ENCODE measurements at regions not wholly inside any gene's neighbourhood (a gene's known extent, or its start where the extent isn't known, plus 50 kb on each side); places are given as distances from the start of the nearest gene placed in this dataset.
A peak's percentile ranks its signal among the peaks of the same experiment; 100 is the strongest.
"Not testable (repeated sequence)": the region's sequence is repeated elsewhere in the genome, so short reads cannot be mapped to it uniquely, and the experiment has no call there.

GRCh38 chr4:86413426-86413825 lies 53.6 kb upstream of the MAPK10 start:
- DNase-seq (ENCODE audit: low read depth): not testable (repeated sequence)

GRCh38 chr4:86414686-86415085 lies 54.8 kb upstream of the MAPK10 start:
- DNase-seq (ENCODE audit: low read depth): no peak

DNA sequence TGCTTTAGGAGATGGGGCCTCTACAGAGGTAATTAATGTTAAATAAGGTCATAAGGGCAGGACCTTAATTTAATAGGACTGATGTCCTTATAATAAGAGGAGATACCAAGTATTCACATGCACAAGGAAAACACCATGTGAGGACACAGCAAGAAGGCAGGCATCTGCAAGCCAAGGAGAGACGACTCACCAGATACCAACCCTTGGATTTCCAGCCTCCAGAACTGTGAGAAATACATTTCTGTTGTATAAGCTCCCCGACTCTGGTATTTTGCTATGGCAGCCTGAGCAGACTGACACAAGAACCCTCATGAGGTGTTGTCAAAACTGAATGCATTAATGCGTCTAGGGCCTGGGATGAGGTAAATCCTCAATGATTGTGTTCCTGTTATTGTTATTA lies 56.2 kb upstream of the MAPK10 start:
- peak; percentile 7 for DNase-seq (ENCODE audit: low read depth)

GRCh38 chr4:86421461-86421860 lies 61.6 kb upstream of the MAPK10 start:
- DNase-seq (ENCODE audit: low read depth): no peak

DNA sequence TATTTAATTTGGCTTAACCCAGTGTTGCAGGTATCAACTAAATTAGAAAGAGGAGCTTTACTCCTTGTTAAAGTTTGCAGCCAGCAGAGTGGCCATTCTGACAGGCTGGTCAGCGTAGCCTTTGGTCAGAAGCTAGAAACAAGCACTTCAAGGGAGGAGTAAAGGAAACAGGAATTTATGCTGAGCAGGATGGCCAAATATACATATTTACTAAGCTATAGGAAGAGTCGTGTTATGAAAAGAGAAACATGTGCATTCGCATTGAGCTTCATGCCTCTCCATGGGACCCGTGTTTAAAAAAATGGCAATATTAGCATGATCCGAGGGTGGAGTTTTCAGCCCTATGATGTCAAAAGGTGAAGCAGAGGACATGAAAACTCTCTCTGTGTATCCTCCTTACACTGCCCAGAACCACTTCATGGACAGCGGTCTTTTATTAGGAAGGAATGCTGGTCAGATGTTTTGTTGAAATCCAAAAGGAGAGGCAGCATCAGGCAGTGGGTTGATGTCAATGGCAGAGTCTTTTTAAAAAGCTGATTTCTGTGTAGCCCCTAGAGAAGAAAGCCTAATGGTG lies 71.8 kb upstream of the MAPK10 start:
- no peak for DNase-seq (ENCODE audit: low read depth)

GRCh38 chr4:86432559-86433134 lies 72.8 kb upstream of the MAPK10 start:
- no peak for DNase-seq (ENCODE audit: low read depth)

GRCh38 chr4:86439293-86439692 lies 79.4 kb upstream of the MAPK10 start:
- DNase-seq (ENCODE audit: low read depth): no peak

- DNase-seq (ENCODE audit: low read depth): no peak
Observed at GRCh38 chr4:86441175-86441936, 81.5 kb upstream of the MAPK10 start.

GRCh38 chr4:86442881-86443280 lies 83.0 kb upstream of the MAPK10 start:
- DNase-seq (ENCODE audit: low read depth): no peak

- DNase-seq (ENCODE audit: low read depth): no peak
Observed at GRCh38 chr4:86443495-86443894, 83.6 kb upstream of the MAPK10 start.

- DNase-seq (ENCODE audit: low read depth): no peak
Observed at GRCh38 chr4:86446996-86447395, 87.1 kb upstream of the MAPK10 start.

DNA sequence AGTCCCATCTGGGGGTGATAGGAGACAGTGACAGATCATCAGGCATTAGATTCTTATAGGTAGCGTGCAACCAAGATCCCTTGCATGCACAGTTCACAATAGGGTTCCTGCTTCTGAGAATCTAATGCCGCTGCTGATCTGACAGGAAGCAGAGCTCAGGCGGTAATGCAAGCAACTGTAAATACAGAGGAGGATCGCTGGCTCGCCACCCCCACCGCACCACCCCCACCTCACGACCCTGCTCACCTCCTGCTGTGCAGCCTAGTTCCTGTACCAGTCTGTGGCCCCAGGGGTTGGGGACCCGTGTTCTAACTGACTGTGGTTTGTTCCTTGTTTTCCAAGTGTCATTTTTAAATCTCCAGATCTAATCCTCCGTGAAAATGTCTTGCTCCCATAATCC lies 89.0 kb upstream of the MAPK10 start:
- DNase-seq (ENCODE audit: low read depth): no peak

DNA sequence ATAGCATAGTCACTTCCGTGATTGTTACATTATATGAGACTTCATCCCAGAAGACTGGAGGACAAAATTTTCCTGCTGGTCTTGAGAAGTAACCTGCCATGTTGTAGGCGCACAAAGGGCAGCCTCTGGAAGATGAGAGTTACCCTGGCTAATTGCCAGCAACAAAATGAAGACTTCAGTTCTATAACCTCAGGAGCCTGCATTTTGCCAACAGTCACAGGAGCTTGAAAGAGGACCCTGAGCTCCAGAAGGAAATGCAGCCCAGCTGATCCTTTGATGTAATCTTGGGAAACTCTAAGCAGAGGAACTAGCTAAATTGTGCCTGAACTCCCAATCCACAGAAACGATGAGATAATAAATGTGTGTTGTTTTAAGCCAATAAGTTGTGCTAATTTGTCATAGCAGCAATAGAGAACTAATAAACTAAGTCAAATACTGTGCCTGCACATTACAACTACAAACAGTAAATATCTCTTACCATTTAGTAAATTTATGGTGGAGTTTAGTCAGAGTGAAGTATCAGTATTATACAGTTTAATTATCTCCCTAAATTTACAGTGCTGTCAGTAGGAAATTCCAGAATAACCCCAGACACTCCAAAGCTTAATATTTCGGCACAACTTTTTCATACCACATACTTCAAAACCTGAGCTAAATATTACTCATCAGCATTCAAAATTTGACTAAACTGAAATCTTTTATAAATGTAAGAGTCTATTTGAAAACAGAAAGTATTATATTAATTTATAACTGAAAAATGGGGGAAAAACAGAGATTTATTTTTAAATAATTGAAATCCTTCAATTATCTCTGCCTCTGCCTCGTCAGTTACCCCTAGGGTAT lies 90.1 kb upstream of the MAPK10 start:
- DNase-seq (ENCODE audit: low read depth): peak; percentile 13

DNA sequence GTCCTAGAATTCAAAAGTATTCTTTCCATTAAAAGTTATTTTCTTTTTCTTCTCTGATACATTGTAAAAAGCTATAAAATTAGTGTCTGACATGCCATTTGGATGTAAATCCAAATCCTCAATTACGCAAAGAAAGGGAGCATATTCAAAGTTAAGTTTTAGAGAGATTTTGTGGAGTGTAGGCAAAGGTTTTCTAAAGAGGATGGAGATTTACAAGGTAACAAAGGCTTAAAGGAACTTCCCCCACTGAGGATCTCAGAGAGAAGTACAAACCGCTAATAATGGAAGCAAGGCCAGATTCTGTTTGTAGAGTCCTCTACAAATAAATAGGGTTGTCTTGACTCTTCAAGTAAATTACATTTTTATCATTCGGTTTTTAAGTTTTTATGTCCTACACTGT lies 91.0 kb upstream of the MAPK10 start:
- no peak for DNase-seq (ENCODE audit: low read depth)

- peak; percentile 37 for DNase-seq (ENCODE audit: low read depth)
Observed at GRCh38 chr4:86451560-86452330, 91.9 kb upstream of the MAPK10 start.

GRCh38 chr4:86452422-86452891 lies 92.6 kb upstream of the MAPK10 start:
- DNase-seq (ENCODE audit: low read depth): peak; percentile 27

DNA sequence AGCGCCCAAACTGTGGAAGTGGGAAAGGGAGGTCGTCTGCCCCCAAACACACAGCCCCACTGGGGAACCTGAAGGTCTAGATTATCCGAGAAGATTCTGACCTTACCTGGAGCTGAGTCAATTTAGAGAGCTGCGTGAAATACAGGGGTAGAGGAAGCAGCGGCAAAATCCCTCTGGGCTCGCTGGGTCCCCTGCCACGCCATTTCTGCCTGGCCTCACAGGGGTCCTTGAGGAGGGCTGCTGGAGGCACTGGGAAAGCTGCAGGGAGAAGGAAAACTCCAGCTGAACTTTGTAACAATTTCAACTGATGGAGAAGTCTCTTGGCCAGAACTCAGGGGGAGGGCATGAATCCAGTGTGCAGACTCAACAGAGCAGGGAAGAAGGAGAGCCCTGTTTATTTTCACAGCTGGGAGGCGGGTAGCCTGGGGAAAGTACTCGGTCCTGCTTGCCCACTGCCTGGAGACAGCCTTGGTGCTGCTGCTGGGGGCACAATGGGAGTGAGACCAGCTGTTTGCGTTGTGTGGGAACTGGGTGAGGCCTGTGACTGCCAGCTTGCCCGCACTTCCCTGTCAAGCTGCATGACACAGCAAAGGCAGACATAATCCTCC lies 93.2 kb upstream of the MAPK10 start:
- DNase-seq (ENCODE audit: low read depth): peak; percentile 37

DNA sequence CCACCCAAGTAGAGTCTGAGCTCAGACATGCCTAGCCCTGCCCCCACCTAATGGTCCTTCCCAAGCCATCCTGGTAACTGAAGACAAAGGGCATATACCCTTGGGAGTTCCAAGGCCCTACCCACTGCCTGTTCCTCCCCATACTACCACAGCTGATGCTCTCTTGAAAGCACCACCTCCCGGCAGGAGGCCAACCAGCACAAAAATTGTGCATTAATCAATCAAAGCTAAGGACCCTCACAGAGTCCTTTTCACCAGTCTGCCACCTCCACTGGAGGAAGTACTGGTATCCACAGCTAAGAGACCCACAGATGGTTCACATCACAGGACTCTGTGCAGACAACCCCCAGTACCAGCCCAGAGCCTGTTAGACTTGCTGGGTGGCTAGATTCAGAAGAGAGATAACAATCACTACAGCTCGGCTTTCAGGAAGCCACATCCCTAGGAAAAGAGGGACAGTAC lies 93.8 kb upstream of the MAPK10 start:
- DNase-seq (ENCODE audit: low read depth): peak; percentile 42

- DNase-seq (ENCODE audit: low read depth): no peak
Observed at GRCh38 chr4:86461849-86462248, 102.0 kb upstream of the MAPK10 start.

DNA sequence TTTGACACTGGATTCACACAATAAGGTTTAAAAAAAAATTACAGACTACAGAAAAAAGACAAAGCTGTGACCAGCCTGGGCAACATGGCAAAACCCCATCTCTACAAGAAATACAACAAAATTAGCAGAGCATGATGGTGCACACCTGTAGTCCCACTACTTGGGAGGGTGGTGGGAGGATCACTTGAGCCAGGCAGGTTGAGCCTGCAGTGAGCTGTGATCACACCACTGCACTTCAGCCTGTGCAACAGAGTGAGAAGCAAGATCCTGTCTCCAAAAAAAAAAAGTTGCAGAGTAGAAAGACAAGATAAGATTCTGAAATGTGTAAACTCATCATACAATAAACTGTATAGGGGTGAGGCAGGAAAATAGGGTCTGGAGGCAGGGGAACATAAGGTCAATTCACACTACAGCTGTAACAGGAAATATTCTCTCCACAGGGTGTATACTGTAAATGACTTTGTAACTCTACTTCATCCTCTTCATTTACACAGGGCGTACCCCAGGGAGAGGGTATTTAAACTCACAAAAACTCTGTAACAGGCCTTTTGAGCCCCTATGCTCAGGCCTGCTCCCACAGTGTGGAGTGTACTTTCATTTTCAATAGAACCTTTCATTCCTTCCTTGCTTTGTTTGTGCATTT lies 112.6 kb upstream of the MAPK10 start:
- DNase-seq (ENCODE audit: low read depth): no peak

- DNase-seq (ENCODE audit: low read depth): not testable (repeated sequence)
Observed at GRCh38 chr4:86478151-86478550, 116.0 kb upstream of the PTPN13 start.

Measured in EH (cell line).